ENCODE measurements at regions not wholly inside any gene's neighbourhood (a gene's known extent, or its start where the extent isn't known, plus 50 kb on each side); places are given as distances from the start of the nearest gene placed in this dataset.

GRCh38 chr7:156055206-156055822 lies 243.1 kb upstream of the SHH start:
- TF ChIP-seq PKNOX1 (IDR thresholded peaks at IDR 0.05) (no peak), HDGF (IDR thresholded peaks at IDR 0.05; ENCODE audit: borderline replicate concordance) (no peak), FOXM1 (IDR thresholded peaks at IDR 0.05; ENCODE audit: borderline replicate concordance) (no peak), L3MBTL2 (conservative IDR thresholded peaks at IDR 0.05) (no peak), BHLHE40 (IDR thresholded peaks at IDR 0.05; ENCODE audit: borderline replicate concordance) (no peak), SP1 (IDR thresholded peaks at IDR 0.05) (no peak), FOXK2 (IDR thresholded peaks at IDR 0.05) (no peak), LEF1 (IDR thresholded peaks at IDR 0.05; ENCODE audit: borderline replicate concordance) (no peak), TARDBP (IDR thresholded peaks at IDR 0.05) (no peak), ARNT (IDR thresholded peaks at IDR 0.05) (no peak), ELF4 (IDR thresholded peaks at IDR 0.05) (no peak), CTBP1 (IDR thresholded peaks at IDR 0.05; ENCODE audit: borderline replicate concordance) (no peak), FOXA1 (IDR thresholded peaks at IDR 0.05) (no peak), ZNF384 (IDR thresholded peaks at IDR 0.05) (no peak)
